Memory B cell (primary cell): ENCODE measurements at regions not wholly inside any gene's neighbourhood (a gene's known extent, or its start where the extent isn't known, plus 50 kb on each side); places are given as distances from the start of the nearest gene placed in this dataset.

ENCODE experiments used
- ATAC-seq: fragments of 150-1000 bp; cut with Tn5 transposase; 2 replicates; pipeline ENCODE4 v1.10.0; 2021; ENCODE audit warnings: low read depth, mild to moderate bottlenecking, moderate library complexity
- DNase-seq, 2 donors: peaks; one replicate each; pipeline ENCODE4 v3.0.0; 2022; ENCODE audit warnings: low spot score in 2 of 2
- H3K27ac Mint-ChIP-seq: one replicate; pipeline ENCODE4 v1.8.0; 2022; ENCODE audit warnings: mild to moderate bottlenecking, moderate library complexity, mixed read lengths
- H3K27me3 Mint-ChIP-seq: one replicate; pipeline ENCODE4 v1.8.0; 2022; ENCODE audit warnings: mixed read lengths
- H3K36me3 Mint-ChIP-seq: one replicate; pipeline ENCODE4 v1.8.0; 2022; ENCODE audit warnings: mild to moderate bottlenecking, mixed read lengths
- H3K4me1 Mint-ChIP-seq: one replicate; pipeline ENCODE4 v1.8.0; 2022; ENCODE audit warnings: mixed read lengths
- H3K4me3 Mint-ChIP-seq: one replicate; pipeline ENCODE4 v1.8.0; 2022; ENCODE audit warnings: mild to moderate bottlenecking, moderate library complexity, mixed read lengths
- H3K9me3 Mint-ChIP-seq: one replicate; pipeline ENCODE4 v1.8.0; 2022; ENCODE audit warnings: mixed read lengths

- Mint-ChIP-seq H3K9me3 (no peaks in the 10 kb centered on the region), H3K27ac (no peak overlapping the region), H3K4me3 (no peak overlapping the region), H3K36me3 (no peaks in the 10 kb centered on the region), H3K27me3 (peaks cover 2% of the 10 kb centered on the region), H3K4me1 (peaks cover 18% of the 10 kb centered on the region)
- ATAC-seq = no peak
- DNase-seq = no peak
Observed at GRCh38 chr2:42970151-42970550, 177.8 kb upstream of the HAAO start.

DNA sequence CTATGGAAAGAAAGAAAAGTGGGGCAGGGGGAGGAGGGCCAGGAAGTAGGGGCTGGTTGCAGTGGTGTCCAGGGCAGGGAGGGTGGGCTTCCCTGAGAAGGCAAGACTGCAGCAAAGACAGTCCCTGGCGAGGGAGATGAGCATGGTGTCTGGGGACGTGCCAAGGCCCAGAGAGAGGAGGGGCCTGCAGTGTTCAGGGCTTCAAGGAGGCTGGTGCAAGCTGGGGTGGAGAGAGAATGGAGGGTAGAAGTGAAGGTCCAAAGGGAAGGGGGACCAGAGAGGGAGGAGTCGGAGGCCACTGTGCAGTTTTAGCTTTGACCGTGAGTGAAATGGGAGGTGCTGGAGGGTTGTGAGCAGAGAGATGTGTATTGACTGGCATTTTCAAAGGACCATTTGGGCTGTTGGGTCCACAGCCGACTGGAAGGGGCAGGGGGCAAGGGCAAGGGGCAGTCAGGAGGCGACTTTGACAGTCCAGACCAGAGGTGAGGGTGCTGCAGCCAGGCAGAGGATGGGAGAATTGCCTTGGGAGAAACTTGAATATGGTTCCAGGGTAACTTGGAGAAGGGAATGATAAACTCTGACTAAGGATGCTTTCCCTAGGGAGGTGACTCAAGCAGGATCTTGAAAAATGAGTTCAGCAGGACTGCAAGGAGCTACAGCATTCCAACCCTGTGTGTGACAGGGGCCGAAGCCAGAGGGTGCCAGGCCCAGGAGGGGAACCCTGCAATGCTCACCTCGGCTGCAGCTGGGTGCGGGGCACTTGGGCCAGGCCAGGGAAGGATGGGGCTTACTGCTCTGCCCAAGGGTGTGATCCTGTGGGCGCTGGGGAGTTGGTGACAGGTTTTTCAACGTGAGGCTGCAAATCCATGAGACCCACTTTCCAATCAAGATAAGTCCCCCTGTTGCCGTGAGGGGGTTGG lies 177.1 kb upstream of the HAAO start:
- Mint-ChIP-seq H3K27ac (no peak overlapping the region), H3K27me3 (peaks cover 2% of the 10 kb centered on the region), H3K4me1 (peaks cover 19% of the 10 kb centered on the region), H3K36me3 (no peaks in the 10 kb centered on the region), H3K4me3 (no peak overlapping the region), H3K9me3 (no peaks in the 10 kb centered on the region)
- DNase-seq (no peak), ATAC-seq (no peak)

DNA sequence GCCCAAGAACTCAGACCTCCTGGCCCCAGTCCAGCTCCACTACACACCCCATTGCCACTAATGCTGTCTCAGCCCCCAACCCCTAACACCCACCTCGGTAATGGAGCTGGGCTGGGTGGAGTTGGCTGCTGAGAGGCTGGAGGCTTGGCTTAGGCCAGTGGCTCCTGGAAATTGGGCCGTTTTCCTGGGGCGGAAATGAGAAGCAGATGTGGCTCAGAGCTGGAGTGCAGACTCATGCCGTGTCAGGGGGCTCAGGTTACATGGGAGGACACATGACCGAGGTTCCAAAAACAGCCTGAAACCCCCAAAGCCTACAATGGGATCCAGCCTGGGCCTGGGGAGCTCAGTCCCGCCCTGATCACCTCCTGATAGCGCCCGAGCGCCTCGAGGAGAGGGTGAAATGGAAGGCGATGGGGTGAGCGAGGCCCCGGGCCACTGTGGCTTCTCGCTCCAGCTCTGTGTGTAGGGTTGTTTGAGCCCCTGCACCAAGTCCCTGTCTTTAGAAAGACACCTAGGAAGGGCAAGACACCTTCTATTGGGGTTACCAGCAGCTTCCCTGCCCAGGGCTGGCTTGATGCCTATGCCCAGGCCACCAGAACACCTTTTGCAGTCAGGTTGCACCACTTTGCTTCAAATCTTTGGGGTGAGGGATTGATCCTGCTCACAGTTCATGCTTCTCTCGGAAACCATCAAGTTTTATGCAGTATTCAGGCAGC lies 175.7 kb upstream of the HAAO start:
- H3K27ac Mint-ChIP-seq = no peak overlapping the region
- no peak for ATAC-seq
- H3K9me3 Mint-ChIP-seq = no peaks in the 10 kb centered on the region
- H3K4me1 Mint-ChIP-seq = peaks cover 13% of the 10 kb centered on the region
- no peaks in the 10 kb centered on the region for H3K36me3 Mint-ChIP-seq
- H3K4me3 Mint-ChIP-seq = no peak overlapping the region
- H3K27me3 Mint-ChIP-seq = no peaks in the 10 kb centered on the region
- no peak for DNase-seq

DNA sequence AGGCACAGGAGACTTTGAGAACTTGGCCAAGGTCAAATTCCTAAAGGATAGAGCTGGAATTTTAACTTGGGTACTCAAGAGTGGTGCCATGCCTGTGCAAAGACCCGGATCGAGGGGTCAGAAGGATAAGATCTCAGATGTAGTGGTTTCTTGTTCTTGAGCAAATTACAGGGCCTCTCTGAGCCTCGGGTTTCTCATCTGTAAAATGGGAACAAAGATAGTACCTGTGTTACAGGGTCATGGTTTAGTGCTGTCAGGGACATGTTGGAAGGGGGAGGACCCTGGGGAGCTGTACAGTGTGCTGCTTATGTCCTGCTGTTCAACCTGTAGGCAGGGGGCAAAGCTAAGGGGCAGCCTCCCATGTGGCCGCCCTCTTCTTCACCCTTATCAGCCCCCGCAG lies 173.5 kb upstream of the HAAO start:
- Mint-ChIP-seq H3K9me3 (no peaks in the 10 kb centered on the region), H3K27me3 (peaks cover 4% of the 10 kb centered on the region), H3K27ac (no peak overlapping the region), H3K4me1 (peaks cover 15% of the 10 kb centered on the region), H3K4me3 (no peak overlapping the region), H3K36me3 (no peaks in the 10 kb centered on the region)
- no peak for DNase-seq
- ATAC-seq = no peak

DNA sequence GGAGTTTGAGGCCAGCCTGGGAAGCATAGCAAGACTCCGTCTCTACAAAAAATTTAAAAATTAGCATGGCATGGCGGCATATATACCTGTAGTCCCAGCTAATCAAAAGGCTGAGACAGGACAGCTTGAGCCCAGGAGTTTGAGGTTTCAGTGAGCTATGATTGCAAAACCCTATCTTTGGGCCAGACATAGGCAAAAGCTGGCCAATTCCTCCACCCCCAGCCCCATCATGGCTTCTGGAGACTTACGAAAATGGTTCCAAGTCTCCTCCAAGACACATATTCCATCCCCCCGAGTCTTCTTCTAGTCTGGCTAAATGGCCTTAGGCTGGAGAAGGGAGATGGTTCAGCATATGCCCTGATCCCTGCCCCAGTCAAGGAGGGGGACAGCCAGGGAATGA lies 172.8 kb upstream of the HAAO start:
- Mint-ChIP-seq H3K27me3 (peaks cover 4% of the 10 kb centered on the region), H3K4me3 (no peak overlapping the region), H3K4me1 (peaks cover 18% of the 10 kb centered on the region), H3K27ac (no peak overlapping the region), H3K36me3 (no peaks in the 10 kb centered on the region), H3K9me3 (no peaks in the 10 kb centered on the region)
- ATAC-seq (no peak), DNase-seq (no peak)

- Mint-ChIP-seq H3K27me3 (peaks cover 4% of the 10 kb centered on the region), H3K4me3 (no peak overlapping the region), H3K9me3 (no peaks in the 10 kb centered on the region), H3K4me1 (peaks cover 18% of the 10 kb centered on the region), H3K36me3 (no peaks in the 10 kb centered on the region), H3K27ac (no peak overlapping the region)
- no peak for DNase-seq
- no peak for ATAC-seq
Observed at GRCh38 chr2:42964439-42965083, 172.2 kb upstream of the HAAO start.

- no peak for DNase-seq
Observed at GRCh38 chr2:42963452-42964068, 171.2 kb upstream of the HAAO start.

GRCh38 chr2:42962508-42962953 lies 170.1 kb upstream of the HAAO start:
- peak; percentile 47 for ATAC-seq
- no peak for DNase-seq
- Mint-ChIP-seq H3K36me3 (no peaks in the 10 kb centered on the region), H3K9me3 (no peaks in the 10 kb centered on the region), H3K4me3 (peak overlapping the region; percentile 47), H3K4me1 (peaks cover 27% of the 10 kb centered on the region), H3K27ac (no peak overlapping the region), H3K27me3 (peaks cover 4% of the 10 kb centered on the region)

More at GRCh38 chr2:42963452-42964068, 171.2 kb upstream of the HAAO start:
- H3K4me3 Mint-ChIP-seq = no peak overlapping the region
- peaks cover 23% of the 10 kb centered on the region for H3K4me1 Mint-ChIP-seq
- H3K9me3 Mint-ChIP-seq = no peaks in the 10 kb centered on the region
- H3K27me3 Mint-ChIP-seq = peaks cover 4% of the 10 kb centered on the region
- no peak for ATAC-seq
- H3K36me3 Mint-ChIP-seq = no peaks in the 10 kb centered on the region
- no peak overlapping the region for H3K27ac Mint-ChIP-seq

- DNase-seq = no peak
- H3K27me3 Mint-ChIP-seq = peaks cover 4% of the 10 kb centered on the region
- H3K36me3 Mint-ChIP-seq = no peaks in the 10 kb centered on the region
- peaks cover 27% of the 10 kb centered on the region for H3K4me1 Mint-ChIP-seq
- no peak overlapping the region for H3K4me3 Mint-ChIP-seq
- H3K9me3 Mint-ChIP-seq = no peaks in the 10 kb centered on the region
- no peak for ATAC-seq
- peak overlapping the region; percentile 58 for H3K27ac Mint-ChIP-seq
Observed at GRCh38 chr2:42961961-42962360, 169.6 kb upstream of the HAAO start.

DNA sequence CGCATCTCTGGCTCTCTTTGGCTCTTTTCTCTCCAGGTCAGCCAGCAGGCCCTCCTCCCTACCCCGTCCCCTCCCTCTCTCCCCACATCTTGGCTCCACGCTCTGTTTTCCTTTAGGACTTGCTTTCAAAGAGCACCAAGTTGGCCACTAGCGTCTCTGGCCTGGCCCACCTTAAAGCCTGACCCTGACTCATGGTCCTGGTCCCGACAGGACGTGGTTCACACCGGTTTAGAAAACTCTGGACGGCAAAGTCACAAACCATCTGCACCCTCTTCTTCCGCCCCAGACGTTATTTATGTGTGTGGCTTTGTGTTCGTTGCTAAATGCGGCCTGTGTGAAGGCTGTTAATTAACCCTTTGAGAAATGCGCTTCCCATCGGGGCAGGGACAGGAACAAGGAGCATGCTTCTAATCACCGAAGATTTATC lies 169.0 kb upstream of the HAAO start:
- Mint-ChIP-seq H3K27me3 (peaks cover 5% of the 10 kb centered on the region), H3K27ac (peak overlapping the region; percentile 58), H3K4me1 (peaks cover 29% of the 10 kb centered on the region), H3K4me3 (peak overlapping the region; percentile 39), H3K36me3 (no peaks in the 10 kb centered on the region), H3K9me3 (peaks cover under 1% of the 10 kb centered on the region)
- DNase-seq = no peak
- no peak for ATAC-seq

DNA sequence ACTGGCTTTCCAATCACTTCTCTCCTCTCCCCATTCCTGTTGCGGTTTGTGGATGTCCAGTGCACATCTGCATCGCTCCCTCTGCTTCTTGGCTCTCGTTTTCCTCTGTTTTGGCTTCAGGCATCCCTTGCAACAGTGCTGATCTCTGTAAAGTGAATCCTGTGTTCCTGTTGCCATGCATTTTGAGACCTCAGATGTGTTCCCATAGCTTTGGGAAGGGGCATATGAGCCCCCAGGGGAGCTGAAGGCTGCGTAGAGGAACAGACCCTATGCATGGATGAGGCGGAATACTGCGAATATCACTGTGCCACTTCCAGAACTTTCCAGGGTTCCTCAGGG lies 168.4 kb upstream of the HAAO start:
- Mint-ChIP-seq H3K4me3 (no peak overlapping the region), H3K36me3 (no peaks in the 10 kb centered on the region), H3K27me3 (peaks cover 6% of the 10 kb centered on the region), H3K4me1 (peaks cover 32% of the 10 kb centered on the region), H3K9me3 (peaks cover 2% of the 10 kb centered on the region), H3K27ac (no peak overlapping the region)
- DNase-seq = no peak
- no peak for ATAC-seq

GRCh38 chr2:42960002-42960841 lies 167.8 kb upstream of the HAAO start:
- peaks cover 2% of the 10 kb centered on the region for H3K9me3 Mint-ChIP-seq
- H3K27me3 Mint-ChIP-seq = peaks cover 6% of the 10 kb centered on the region
- peaks cover 36% of the 10 kb centered on the region for H3K4me1 Mint-ChIP-seq
- no peak overlapping the region for H3K27ac Mint-ChIP-seq
- DNase-seq (no peak), ATAC-seq (no peak)
- no peaks in the 10 kb centered on the region for H3K36me3 Mint-ChIP-seq
- no peak overlapping the region for H3K4me3 Mint-ChIP-seq
